ENCODE measurements at regions not wholly inside any gene's neighbourhood (a gene's known extent, or its start where the extent isn't known, plus 50 kb on each side); places are given as distances from the start of the nearest gene placed in this dataset.

DNA sequence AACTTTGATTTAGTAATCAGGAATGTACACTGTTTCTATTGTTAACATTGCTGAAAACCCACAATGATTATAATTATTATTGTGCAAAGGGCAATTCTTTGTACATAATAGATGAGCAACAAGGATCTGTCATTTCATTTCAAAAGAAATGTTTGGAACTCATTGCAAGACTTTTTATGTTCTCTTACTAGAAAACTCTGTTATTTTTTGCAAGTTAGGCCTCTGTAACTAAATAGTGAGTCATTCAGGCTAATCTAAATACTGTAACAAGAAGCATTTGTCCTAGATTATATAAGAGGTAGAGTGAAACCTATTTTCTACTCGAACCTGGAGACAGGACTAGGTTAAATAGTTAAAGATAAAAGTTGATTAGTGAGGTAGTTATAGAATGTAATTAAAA, 93.2 kb upstream of the FAM47B start:
- H3K4me3 ChIP-seq (replicated peaks in 1 of 3; ENCODE audit: insufficient read depth in 1 of 3, low read depth in 2 of 3, low read length in 3 of 3), result no peak overlapping the region
- H3K4me2 ChIP-seq (ENCODE audit: low read depth, low read length), result no peak overlapping the region
- intact Hi-C loops (cut with micrococcal nuclease; ENCODE audit: unreplicated experiment) (no loop called here), in situ Hi-C loops (cut with HindIII; ENCODE audit: extremely low pct_ligation_motif_present, low pct_unique_long_range_greater_than_20kb) (no loop called here)
- no peak overlapping the region for H3K9ac ChIP-seq (ENCODE audit: insufficient read depth, low read depth, low read length)
- WGBS (ENCODE audit: low lambda C conversion rate), result 7% methylated on average over 1 of the region's 1 CpG
- H3K9me3 ChIP-seq (ENCODE audit: low read length), result no peaks in the 10 kb centered on the region
- no peaks in the 10 kb centered on the region for H3K4me1 ChIP-seq (ENCODE audit: insufficient read depth, low read length)
- no peaks in the 10 kb centered on the region for H3K27me3 ChIP-seq (ENCODE audit: control insufficient read depth in 1 of 2, insufficient read depth in 2 of 2, low read length in 2 of 2)
- no peaks in the 10 kb centered on the region for H3K79me2 ChIP-seq (ENCODE audit: insufficient read depth, low read length)
- ChIA-PET POLR2A (no interaction called here), CTCF (ENCODE audit: low intra/inter-chr PET ratio, low total read pairs) (no interaction called here)
- BruUV-seq (replicated peaks), result no TSS peak
- H4K20me1 ChIP-seq (ENCODE audit: insufficient read depth, low read length), result no peaks in the 10 kb centered on the region
- DNase-seq (ENCODE audit: low spot score) (no peak), FAIRE-seq (no peak), ATAC-seq (no peak)
- H2AFZ ChIP-seq (ENCODE audit: low read length), result no peak overlapping the region
- no peaks in the 10 kb centered on the region for H3K36me3 ChIP-seq (replicated peaks in 1 of 2; ENCODE audit: control insufficient read depth in 1 of 2, insufficient read depth in 2 of 2, low read length in 2 of 2)
- TF ChIP-seq PRPF4 (IDR thresholded peaks at IDR 0.05; ENCODE audit: low read depth, low read length, poor library complexity, severe bottlenecking) (no peak), MIER2 (CRISPR knock-in tag; IDR thresholded peaks at IDR 0.05) (no peak), NFIC (IDR thresholded peaks at IDR 0.05; ENCODE audit: low read length) (no peak), MEF2D (CRISPR knock-in tag; IDR thresholded peaks at IDR 0.05) (no peak), ZNF101 (CRISPR knock-in tag; IDR thresholded peaks at IDR 0.05; ENCODE audit: borderline replicate concordance, low read depth) (no peak)
- TF ChIP-seq, protein P1, sequence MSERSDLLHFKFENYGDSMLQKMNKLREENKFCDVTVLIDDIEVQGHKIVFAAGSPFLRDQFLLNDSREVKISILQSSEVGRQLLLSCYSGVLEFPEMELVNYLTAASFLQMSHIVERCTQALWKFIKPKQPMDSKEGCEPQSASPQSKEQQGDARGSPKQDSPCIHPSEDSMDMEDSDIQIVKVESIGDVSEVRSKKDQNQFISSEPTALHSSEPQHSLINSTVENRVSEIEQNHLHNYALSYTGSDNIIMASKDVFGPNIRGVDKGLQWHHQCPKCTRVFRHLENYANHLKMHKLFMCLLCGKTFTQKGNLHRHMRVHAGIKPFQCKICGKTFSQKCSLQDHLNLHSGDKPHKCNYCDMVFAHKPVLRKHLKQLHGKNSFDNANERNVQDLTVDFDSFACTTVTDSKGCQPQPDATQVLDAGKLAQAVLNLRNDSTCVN (CRISPR knock-in tag; IDR thresholded peaks at IDR 0.05; ENCODE audit: borderline replicate concordance), result no peak
- H3K27ac ChIP-seq (ENCODE audit: extremely low read length, insufficient read depth, low read length), result no peak overlapping the region

DNA sequence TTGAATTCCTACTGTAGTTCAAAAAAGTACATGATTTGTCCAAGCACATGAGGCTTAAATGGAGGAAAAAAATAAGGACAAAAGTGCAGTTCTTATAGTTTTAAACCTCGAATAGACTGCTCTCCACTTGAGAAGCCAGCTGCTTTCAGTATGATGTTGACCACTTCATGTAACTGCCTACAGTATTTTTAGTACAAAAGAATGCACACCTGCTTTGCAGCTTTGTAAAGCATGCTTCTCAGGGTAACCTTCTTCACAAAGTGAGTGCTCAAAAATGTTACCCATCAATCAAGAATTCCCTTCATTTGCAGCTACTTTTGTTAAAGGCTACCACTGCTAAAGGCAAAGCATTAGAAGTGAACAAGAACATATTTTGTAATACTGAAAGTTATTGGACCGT, 83.4 kb upstream of the FAM47B start:
- WGBS (ENCODE audit: low lambda C conversion rate), result 0% methylated on average over 2 of the region's 2 CpGs
- no peak overlapping the region for H3K9ac ChIP-seq (ENCODE audit: insufficient read depth, low read depth, low read length)
- DNase-seq (ENCODE audit: low spot score) (no peak), ATAC-seq (no peak), FAIRE-seq (no peak)
- H3K36me3 ChIP-seq (replicated peaks in 1 of 2; ENCODE audit: control insufficient read depth in 1 of 2, insufficient read depth in 2 of 2, low read length in 2 of 2), result no peaks in the 10 kb centered on the region
- no peaks in the 10 kb centered on the region for H3K4me1 ChIP-seq (ENCODE audit: insufficient read depth, low read length)
- intact Hi-C loops (cut with micrococcal nuclease; ENCODE audit: unreplicated experiment) (no loop called here), in situ Hi-C loops (cut with HindIII; ENCODE audit: extremely low pct_ligation_motif_present, low pct_unique_long_range_greater_than_20kb) (no loop called here)
- no peak overlapping the region for H3K4me2 ChIP-seq (ENCODE audit: low read depth, low read length)
- no peak overlapping the region for H3K27ac ChIP-seq (ENCODE audit: extremely low read length, insufficient read depth, low read length)
- H3K4me3 ChIP-seq (replicated peaks in 1 of 3; ENCODE audit: insufficient read depth in 1 of 3, low read depth in 2 of 3, low read length in 3 of 3), result no peak overlapping the region
- no TSS peak for BruUV-seq (replicated peaks)
- no peaks in the 10 kb centered on the region for H3K79me2 ChIP-seq (ENCODE audit: insufficient read depth, low read length)
- H2AFZ ChIP-seq (ENCODE audit: low read length), result no peak overlapping the region
- H3K27me3 ChIP-seq (ENCODE audit: control insufficient read depth in 1 of 2, insufficient read depth in 2 of 2, low read length in 2 of 2), result no peaks in the 10 kb centered on the region
- ChIA-PET POLR2A (no interaction called here), CTCF (ENCODE audit: low intra/inter-chr PET ratio, low total read pairs) (no interaction called here)
- H3K9me3 ChIP-seq (ENCODE audit: low read length), result peaks cover 15% of the 10 kb centered on the region
- no peaks in the 10 kb centered on the region for H4K20me1 ChIP-seq (ENCODE audit: insufficient read depth, low read length)
- TF ChIP-seq, protein P2, sequence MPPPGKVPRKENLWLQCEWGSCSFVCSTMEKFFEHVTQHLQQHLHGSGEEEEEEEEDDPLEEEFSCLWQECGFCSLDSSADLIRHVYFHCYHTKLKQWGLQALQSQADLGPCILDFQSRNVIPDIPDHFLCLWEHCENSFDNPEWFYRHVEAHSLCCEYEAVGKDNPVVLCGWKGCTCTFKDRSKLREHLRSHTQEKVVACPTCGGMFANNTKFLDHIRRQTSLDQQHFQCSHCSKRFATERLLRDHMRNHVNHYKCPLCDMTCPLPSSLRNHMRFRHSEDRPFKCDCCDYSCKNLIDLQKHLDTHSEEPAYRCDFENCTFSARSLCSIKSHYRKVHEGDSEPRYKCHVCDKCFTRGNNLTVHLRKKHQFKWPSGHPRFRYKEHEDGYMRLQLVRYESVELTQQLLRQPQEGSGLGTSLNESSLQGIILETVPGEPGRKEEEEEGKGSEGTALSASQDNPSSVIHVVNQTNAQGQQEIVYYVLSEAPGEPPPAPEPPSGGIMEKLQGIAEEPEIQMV (CRISPR knock-in tag; IDR thresholded peaks at IDR 0.05; ENCODE audit: low read depth), result no peak
- no peak for TF ChIP-seq ZNF737 (CRISPR knock-in tag; IDR thresholded peaks at IDR 0.05; ENCODE audit: borderline replicate concordance)
- no peak for TF ChIP-seq FOSL2 (CRISPR knock-in tag; IDR thresholded peaks at IDR 0.05)
- no peak for TF ChIP-seq ZNF331 (CRISPR knock-in tag; IDR thresholded peaks at IDR 0.05)
- TF ChIP-seq CEBPG (CRISPR knock-in tag; IDR thresholded peaks at IDR 0.05), result no peak
- TF ChIP-seq, protein P3, sequence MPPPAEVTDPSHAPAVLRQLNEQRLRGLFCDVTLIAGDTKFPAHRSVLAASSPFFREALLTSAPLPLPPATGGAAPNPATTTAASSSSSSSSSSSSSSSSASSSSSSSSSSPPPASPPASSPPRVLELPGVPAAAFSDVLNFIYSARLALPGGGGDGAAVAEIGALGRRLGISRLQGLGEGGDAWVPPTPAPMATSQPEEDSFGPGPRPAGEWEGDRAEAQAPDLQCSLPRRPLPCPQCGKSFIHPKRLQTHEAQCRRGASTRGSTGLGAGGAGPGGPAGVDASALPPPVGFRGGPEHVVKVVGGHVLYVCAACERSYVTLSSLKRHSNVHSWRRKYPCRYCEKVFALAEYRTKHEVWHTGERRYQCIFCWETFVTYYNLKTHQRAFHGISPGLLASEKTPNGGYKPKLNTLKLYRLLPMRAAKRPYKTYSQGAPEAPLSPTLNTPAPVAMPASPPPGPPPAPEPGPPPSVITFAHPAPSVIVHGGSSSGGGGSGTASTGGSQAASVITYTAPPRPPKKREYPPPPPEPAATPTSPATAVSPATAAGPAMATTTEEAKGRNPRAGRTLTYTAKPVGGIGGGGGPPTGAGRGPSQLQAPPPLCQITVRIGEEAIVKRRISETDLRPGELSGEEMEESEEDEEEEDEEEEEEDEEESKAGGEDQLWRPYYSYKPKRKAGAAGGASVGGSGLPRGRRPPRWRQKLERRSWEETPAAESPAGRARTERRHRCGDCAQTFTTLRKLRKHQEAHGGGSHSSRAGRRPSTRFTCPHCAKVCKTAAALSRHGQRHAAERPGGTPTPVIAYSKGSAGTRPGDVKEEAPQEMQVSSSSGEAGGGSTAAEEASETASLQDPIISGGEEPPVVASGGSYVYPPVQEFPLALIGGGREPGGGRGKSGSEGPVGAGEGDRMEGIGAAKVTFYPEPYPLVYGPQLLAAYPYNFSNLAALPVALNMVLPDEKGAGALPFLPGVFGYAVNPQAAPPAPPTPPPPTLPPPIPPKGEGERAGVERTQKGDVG (CRISPR knock-in tag; IDR thresholded peaks at IDR 0.05; ENCODE audit: borderline replicate concordance), result no peak
- no peak for TF ChIP-seq CHD4 (IDR thresholded peaks at IDR 0.05; ENCODE audit: borderline replicate concordance, low read length)
- TF ChIP-seq ZNF138 (CRISPR knock-in tag; IDR thresholded peaks at IDR 0.05; ENCODE audit: low read depth), result no peak

All from HepG2 (cell line).